Central memory CD4-positive, alpha-beta T cell (primary cell): ENCODE measurements at regions not wholly inside any gene's neighbourhood (a gene's known extent, or its start where the extent isn't known, plus 50 kb on each side); places are given as distances from the start of the nearest gene placed in this dataset.

Experiments
- DNase-seq: peaks from one replicate; pipeline ENCODE4 v3.0.0; 2022

- no peak for DNase-seq
Measured at GRCh38 chr2:64858541-64859311, 130.5 kb upstream of the SLC1A4 start.

- DNase-seq, result no peak
Measured at GRCh38 chr2:64859312-64860212, 129.6 kb upstream of the SLC1A4 start.

DNA sequence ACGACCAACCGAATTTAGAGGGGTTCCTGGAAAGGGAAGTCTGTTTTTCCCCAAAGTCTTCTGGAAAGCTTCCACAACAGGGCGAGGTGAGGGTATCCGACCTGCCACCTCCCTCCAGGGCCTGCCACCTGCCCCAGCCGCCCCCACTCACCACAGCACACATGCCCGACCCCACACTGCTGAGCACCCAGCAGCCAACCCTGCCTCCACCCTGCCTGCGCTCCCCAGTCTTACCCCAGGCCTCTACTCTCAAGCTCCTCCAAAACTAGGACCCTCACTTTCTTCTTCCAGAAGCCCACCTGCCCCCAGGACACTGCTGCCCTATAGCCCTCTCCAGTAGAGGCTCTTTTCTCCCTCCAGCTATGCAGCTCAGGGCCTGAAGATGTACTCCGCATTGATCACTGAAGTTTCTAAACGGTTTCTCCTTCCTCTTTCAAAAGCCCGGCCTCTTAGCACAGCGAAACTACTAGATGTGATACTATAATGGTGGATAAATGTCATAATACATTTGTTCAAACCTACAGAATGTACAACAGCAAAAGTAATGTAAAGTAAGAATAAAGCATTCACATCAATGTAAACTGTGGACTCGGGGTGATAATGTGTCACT lies 128.8 kb upstream of the SLC1A4 start:
- no peak for DNase-seq

DNA sequence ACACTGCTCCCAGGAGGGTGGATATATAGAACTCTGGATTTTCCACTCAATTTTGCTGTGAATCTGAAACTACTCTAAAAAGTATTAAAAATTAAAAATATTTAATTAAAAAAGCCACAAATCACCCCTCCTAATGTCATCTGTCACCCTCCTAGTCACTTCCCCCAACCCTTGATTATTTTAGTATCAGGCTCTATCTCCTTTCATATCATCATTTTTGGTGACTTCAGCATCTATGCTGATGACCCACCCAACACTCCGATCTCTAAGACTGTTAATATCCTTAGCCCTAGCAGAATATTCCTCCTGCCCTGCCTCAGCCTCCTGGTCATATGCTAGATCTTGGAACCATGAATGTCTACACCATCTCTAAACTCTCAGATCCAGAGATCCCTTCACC lies 128.3 kb upstream of the SLC1A4 start:
- DNase-seq, result no peak

DNA sequence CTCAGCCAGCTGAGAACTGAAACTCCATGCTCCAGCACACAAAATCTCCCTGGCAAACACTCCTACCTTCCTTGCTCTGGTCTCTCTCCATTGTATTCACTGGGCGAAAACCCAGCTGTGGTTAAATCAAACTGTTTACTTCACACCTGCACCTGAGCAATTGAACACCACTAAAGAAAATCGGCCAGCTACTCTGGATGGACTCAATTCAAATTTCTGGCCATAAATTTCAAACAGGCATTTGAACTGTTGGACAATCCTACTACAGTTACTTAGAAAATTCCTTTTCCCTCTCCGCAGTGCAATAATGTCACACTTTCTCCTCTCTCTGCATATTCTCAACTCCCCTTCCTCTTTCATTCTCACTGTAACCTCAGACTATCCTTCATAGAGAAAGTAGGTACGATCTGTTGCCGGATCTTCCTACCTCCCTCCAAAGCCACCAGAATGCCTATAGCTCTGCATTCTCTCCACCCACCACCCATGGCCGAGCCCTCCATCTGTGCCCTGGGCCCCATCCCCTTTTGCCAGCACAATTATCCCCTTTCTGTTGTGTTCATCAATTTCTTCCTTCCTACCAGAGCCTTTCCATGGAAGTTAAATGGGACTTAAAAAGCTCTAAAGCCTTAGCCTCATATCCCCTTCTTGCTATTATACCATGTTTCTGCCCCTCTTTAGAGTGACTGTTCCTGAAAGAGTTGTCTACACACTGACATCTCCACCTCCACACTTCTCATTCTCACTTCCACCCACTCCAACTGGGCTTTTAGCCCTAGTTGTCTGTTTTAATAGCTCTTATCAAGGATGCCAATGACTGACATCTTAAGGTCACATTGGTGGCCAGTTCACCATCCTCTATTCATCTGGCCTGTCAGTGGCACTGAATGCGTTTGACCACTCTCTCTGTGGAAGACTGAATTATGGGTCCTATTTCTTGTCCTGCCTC lies 127.5 kb upstream of the SLC1A4 start:
- no peak for DNase-seq

DNA sequence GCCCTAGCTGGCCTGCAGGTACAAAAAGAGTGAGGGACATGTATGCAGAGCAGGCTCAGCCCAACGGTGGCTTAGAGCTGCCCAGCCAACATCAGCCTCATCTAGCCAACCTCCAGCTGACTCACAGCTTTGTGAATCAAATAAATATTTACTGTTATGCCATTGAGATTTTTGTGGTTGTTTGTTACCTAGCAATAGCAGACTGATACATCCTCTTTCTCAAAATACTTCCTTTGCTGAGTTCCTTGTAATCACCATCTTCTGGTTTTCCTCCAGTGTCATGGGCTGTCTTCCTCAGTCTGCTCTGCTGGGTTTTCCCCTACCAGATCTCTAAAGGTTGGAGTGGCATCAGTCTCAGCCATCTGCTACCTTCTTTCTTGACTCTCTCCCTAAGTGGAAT lies 126.6 kb upstream of the SLC1A4 start:
- DNase-seq, result no peak

DNA sequence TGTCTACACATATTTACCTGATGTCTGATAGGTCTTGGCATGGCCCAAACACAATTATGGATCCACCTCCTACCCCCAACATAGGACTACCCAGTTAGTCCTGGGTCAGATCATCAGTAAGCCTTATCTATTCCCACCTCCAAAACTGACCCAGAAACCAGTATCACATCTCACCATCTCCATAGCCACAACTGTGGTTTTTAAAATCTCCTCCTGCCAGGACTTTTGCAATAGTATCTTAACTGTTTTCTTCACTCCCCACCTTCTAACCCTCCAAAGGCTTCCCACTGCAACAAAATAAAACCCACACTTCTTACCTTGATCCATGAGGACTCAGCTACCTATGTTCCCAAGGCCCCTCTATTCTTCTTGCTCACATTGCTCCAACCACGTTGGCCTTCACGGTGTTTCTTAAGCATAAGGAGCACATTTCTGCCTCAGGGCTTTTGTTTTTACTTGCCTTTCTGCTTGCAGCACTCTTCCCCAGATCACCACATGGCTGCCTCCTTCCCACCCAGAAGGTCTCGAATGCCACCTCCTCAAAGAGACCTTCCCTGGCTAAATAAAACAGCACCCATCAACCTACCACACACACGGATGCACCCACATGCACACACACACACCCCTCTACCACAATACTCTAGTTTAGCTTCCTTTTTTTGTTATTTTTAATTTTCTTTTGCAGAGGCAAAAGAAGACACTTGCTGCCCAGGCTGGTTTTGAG lies 125.9 kb upstream of the SLC1A4 start:
- no peak for DNase-seq

DNA sequence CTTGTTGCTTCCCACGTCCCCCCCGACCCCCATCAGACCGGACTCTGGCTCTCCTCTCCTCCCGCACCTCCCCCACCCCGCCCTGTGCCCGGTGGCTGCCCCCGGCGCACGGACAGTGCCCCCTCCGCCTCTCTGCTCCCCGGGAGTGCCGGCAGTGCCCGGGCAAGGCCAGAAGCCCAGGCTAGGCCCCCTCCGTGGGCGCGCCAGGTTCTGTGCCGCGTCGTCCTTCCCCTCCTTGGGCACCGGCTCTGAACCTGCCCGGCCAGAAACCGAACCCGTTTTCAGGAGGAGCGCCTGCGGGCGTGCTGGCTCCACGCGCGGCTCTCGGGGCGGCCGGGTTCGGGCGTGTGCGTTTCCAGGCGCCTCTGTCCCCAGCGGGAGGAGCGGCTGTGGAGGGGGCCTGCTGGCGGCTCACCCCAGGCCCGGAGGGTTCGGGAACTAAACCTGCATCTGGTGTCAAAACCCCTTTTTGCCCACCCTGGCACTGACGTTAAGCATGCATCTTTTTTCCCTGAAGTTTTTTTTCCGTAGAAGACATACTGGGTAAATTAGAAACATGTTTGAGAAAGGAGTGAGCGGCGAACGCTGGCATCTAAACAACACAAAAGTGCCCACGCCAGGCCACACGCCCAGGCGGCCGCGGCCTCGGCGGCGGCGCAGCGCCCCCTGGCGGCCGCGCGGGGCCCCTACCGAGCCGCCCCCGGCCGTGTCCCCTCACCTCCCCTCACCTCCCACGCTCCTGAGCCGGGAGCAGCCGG lies 123.9 kb upstream of the SLC1A4 start:
- peak; percentile 60 for DNase-seq

DNA sequence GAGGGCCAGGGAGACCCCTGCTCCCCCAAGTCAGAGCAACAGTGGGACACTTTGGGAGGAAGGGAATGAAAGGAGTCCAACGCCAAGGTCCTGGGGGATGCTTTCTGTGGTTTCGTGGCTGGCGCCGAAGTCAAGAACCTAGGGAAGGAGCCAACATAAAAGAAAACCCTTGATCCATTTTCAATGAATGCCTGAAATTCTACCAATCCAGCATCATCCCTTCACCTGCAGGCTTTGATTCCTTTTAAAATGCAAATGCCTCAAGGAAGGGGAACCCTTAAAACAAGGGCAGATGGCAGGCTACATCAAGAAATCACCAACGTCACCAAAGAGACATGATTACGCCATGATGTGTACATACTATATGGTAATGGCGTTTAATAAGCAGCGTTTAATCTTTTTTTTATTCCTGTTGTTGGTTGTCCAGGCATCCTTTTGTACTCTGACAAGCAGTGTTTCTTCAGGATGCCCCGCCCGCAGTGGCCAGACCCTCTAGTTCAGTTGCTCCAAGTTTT lies 123.3 kb upstream of the SLC1A4 start:
- DNase-seq, result no peak

GRCh38 chr2:64866797-64867196 lies 122.4 kb upstream of the SLC1A4 start:
- DNase-seq, result no peak

DNA sequence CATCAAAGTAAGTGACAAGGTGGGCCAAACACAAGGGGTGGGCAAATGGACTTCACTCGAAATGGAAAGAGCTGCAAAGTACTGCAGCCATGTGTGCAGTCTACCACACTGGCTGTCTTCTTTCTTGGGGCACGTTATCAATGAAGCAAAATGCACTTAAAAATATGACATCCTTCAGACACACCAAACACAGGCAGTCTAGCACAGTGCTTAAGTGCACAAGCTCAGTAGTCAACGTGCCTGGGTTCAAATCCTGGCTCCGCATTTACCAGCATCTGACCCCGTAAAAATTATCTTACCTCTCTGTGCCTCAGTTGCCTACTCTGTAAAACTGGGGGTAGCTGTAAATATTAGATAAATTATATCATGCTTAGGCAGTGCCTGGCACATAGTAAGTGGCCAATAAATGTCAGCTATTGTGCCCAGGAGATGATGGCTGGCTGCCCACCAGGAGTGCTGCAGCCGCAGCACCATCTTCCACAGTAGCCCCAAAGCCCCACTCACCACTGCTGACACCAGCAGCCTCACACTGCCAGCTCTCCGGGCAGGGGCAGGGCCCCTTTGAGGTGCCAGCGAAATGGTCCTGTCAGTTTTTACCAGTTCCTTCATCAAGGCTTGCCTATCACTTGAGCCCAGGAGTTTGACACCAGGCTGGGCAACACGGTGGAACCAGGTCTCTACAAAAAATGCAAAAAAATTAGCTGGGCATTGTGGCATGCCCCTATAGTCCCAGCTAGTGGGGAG lies 121.8 kb upstream of the SLC1A4 start:
- no peak for DNase-seq

- no peak for DNase-seq
Measured at GRCh38 chr2:64869126-64869525, 120.1 kb upstream of the SLC1A4 start.

GRCh38 chr2:64873472-64873924 lies 115.7 kb upstream of the SLC1A4 start:
- DNase-seq, result peak; percentile 58

DNA sequence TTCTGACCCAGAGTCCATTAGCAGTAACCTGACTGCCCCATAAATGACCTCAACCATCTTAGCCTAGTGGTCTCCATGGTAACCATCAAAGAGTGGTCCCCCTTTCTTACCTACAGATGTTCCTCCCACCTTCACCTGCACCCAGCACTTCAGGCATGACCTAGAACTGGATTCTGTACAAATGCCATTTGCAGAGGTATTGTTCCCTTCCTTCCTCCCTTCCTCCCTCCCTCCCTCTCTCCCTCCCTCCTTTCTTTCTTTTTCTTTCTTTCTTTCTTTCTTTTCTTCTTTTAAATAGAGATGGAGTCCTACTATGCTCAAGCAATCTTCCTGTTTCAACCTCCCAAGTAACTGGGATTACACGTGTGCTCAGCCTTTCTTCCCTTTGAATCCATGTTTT lies 114.6 kb upstream of the SLC1A4 start:
- DNase-seq, result no peak

- DNase-seq, result no peak
Measured at GRCh38 chr2:64875368-64875767, 113.8 kb upstream of the SLC1A4 start.

DNA sequence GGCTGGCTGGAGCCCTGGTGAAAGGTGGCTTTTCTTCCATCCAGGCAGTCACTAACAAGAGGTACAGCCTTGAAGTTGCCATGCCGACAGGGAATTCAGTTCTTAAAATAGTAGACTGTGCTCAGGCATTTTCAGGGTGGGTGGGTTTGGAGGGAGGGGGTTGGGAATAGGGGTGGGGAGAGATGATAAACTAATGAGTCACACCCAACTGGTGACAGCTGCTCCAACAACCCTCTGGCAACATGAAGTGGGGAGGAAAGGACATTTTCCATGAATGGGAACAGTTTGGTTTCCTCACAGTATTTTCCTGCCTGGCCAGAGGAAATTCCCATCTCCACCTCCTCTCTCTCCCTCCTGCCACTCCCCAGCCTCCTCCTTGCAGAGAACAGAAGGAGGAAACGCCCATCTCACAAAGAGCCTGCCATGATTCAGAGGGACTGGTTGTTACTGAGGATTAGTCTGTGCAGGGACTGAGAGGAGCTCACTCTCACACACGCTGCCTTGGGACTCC lies 113.0 kb upstream of the SLC1A4 start:
- no peak for DNase-seq

GRCh38 chr2:64879745-64880144 lies 109.5 kb upstream of the SLC1A4 start:
- no peak for DNase-seq

DNA sequence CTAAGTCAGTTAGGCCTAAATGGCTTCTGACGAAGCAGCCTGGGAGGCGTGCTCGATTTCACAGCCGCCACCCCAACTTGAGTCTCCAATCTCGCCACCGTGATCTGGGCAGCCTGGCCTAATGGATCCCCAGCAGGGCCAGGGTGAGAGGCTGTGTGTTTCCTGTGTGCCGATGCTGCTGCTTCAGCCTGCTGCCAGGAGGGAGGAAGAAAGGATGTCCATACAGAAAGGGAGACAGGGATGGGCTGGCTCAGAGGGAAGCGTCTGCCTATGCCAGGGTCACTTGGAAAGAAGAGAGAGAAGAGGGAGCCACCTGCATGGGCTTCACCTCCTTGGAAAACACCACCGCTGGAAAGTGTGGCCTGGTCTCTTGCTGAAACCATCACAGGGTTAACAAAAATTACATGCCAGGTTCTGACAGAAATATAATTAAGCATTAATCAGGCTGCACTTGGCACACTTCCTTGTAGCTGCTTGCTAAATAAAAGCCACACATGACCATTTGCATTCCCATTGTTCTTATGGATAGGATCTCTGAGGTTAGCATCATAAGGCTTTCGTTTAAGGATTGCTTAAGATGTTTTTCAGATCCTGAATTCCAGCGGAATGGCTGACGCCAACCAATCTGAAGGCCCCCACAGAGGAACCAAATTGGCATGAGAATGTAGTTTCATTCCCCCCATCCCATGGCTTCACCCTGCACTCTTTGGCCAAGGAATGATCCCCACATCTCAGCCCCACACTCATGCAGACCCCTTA lies 108.8 kb upstream of the SLC1A4 start:
- no peak for DNase-seq

- DNase-seq, result no peak
Measured at GRCh38 chr2:64881037-64881492, 108.1 kb upstream of the SLC1A4 start.
